ENCODE measurements at regions not wholly inside any gene's neighbourhood (a gene's known extent, or its start where the extent isn't known, plus 50 kb on each side); places are given as distances from the start of the nearest gene placed in this dataset.

- no peak for TF ChIP-seq CTCF (IDR thresholded peaks at IDR 0.05; ENCODE audit: unreplicated experiment)
- H3K4me1 Mint-ChIP-seq (ENCODE audit: low read depth), result peaks cover 10% of the 10 kb centered on the region
- H3K4me3 Mint-ChIP-seq (ENCODE audit: low read depth), result no peak overlapping the region
- no peaks in the 10 kb centered on the region for H3K9me3 Mint-ChIP-seq (ENCODE audit: low read depth)
- H3K27me3 Mint-ChIP-seq, result peaks cover 3% of the 10 kb centered on the region
- H3K27ac Mint-ChIP-seq, result no peak overlapping the region
- DNase-seq (ENCODE audit: low spot score, unreplicated experiment), result no peak
- H3K36me3 Mint-ChIP-seq (ENCODE audit: insufficient read depth), result no peaks in the 10 kb centered on the region
Measured at GRCh38 chr5:89133129-89133528, 250.1 kb upstream of the MEF2C start.

- Mint-ChIP-seq H3K4me1 (ENCODE audit: low read depth) (peaks cover 10% of the 10 kb centered on the region), H3K4me3 (ENCODE audit: low read depth) (no peak overlapping the region), H3K9me3 (ENCODE audit: low read depth) (no peaks in the 10 kb centered on the region), H3K27me3 (peaks cover 3% of the 10 kb centered on the region), H3K27ac (no peak overlapping the region), H3K36me3 (ENCODE audit: insufficient read depth) (no peaks in the 10 kb centered on the region)
- TF ChIP-seq CTCF (IDR thresholded peaks at IDR 0.05; ENCODE audit: unreplicated experiment), result no peak
- no peak for DNase-seq (ENCODE audit: low spot score, unreplicated experiment)
Measured at GRCh38 chr5:89130851-89131250, 247.9 kb upstream of the MEF2C start.

GRCh38 chr5:89129941-89130340, 247.0 kb upstream of the MEF2C start:
- Mint-ChIP-seq H3K27me3 (peaks cover 6% of the 10 kb centered on the region), H3K36me3 (ENCODE audit: insufficient read depth) (no peaks in the 10 kb centered on the region), H3K4me1 (ENCODE audit: low read depth) (peaks cover 10% of the 10 kb centered on the region), H3K9me3 (ENCODE audit: low read depth) (no peaks in the 10 kb centered on the region), H3K4me3 (ENCODE audit: low read depth) (no peak overlapping the region), H3K27ac (no peak overlapping the region)
- DNase-seq (ENCODE audit: low spot score, unreplicated experiment), result no peak
- TF ChIP-seq CTCF (IDR thresholded peaks at IDR 0.05; ENCODE audit: unreplicated experiment), result no peak

GRCh38 chr5:89128906-89129625, 246.1 kb upstream of the MEF2C start:
- H3K4me3 Mint-ChIP-seq (ENCODE audit: low read depth), result no peak overlapping the region
- no peak for TF ChIP-seq CTCF (IDR thresholded peaks at IDR 0.05; ENCODE audit: unreplicated experiment)
- no peaks in the 10 kb centered on the region for H3K36me3 Mint-ChIP-seq (ENCODE audit: insufficient read depth)

GRCh38 chr5:89128092-89128491, 245.1 kb upstream of the MEF2C start:
- no peak for TF ChIP-seq CTCF (IDR thresholded peaks at IDR 0.05; ENCODE audit: unreplicated experiment)
- Mint-ChIP-seq H3K4me3 (ENCODE audit: low read depth) (no peak overlapping the region), H3K36me3 (ENCODE audit: insufficient read depth) (no peaks in the 10 kb centered on the region), H3K9me3 (ENCODE audit: low read depth) (no peaks in the 10 kb centered on the region), H3K27me3 (peaks cover 16% of the 10 kb centered on the region), H3K27ac (no peak overlapping the region), H3K4me1 (ENCODE audit: low read depth) (peaks cover 10% of the 10 kb centered on the region)
- DNase-seq (ENCODE audit: low spot score, unreplicated experiment), result no peak

More at GRCh38 chr5:89128906-89129625, 246.1 kb upstream of the MEF2C start:
- DNase-seq (ENCODE audit: low spot score, unreplicated experiment), result no peak
- H3K4me1 Mint-ChIP-seq (ENCODE audit: low read depth), result peaks cover 10% of the 10 kb centered on the region
- peak overlapping the region; percentile 68 for H3K27ac Mint-ChIP-seq
- no peaks in the 10 kb centered on the region for H3K9me3 Mint-ChIP-seq (ENCODE audit: low read depth)
- H3K27me3 Mint-ChIP-seq, result peaks cover 15% of the 10 kb centered on the region
